ENCODE measurements at regions not wholly inside any gene's neighbourhood (a gene's known extent, or its start where the extent isn't known, plus 50 kb on each side); places are given as distances from the start of the nearest gene placed in this dataset.

DNA sequence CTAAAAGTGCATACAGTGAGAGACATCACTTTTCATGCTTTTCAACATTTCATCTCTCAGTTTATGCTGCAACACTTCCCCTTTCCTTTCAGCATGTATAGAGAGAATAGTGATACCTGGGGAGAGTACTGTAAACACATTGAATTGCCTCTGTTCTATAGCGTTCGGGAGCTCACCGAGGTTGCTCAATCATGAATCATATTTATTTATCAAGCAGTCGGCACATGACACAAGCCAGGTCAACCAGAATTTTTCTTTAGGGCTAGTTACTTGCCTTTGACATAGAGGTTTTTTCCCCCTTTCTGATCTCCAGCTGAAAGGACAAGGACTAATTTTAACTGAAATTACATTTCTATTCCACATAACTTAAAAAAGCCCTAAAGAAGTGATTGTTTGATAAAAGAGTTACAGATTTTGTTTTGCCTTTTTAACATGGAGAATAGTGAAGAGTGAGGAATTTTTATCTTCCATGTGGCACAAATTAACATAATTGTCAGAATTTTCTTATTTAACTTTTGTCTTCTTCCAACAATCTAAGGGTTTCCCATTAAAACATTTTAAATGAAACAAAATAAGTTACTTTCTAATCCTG, 690.9 kb upstream of the TMEFF2 start:
- no peak overlapping the region for H3K27ac ChIP-seq (ENCODE audit: low read depth, low read length)
- no peaks in the 10 kb centered on the region for H3K36me3 ChIP-seq (ENCODE audit: control insufficient read depth, insufficient read depth, low read length)
- no peaks in the 10 kb centered on the region for H3K4me1 ChIP-seq (ENCODE audit: control insufficient read depth, insufficient read depth, low read length)
- H3K27me3 ChIP-seq (ENCODE audit: control insufficient read depth, insufficient read depth, low read length): no peaks in the 10 kb centered on the region
- no peak overlapping the region for H3K4me3 ChIP-seq (ENCODE audit: low read length)
- H3K9ac ChIP-seq (ENCODE audit: low read length): no peak overlapping the region

DNA sequence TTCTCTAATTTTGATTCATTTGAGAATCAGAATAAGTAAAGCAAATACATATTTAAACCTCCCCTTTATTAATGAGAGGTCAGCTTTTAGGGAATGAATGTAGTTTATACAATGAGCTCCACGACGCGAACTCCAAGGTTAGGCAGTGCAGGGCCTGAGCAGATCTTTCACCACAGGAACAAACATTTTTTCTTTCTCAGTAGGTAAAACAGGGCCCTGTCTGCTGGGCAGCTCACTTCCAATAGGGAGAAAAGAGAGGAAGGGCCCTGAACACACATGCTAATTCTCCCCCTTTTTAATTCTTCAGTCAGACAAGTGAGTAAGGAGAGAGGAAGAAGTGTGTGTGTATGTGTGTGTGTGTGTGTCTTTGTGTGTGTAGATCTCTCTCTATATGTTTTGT, 682.4 kb upstream of the TMEFF2 start:
- no peaks in the 10 kb centered on the region for H3K4me1 ChIP-seq (ENCODE audit: control insufficient read depth, insufficient read depth, low read length)
- no peaks in the 10 kb centered on the region for H3K36me3 ChIP-seq (ENCODE audit: control insufficient read depth, insufficient read depth, low read length)
- H3K9ac ChIP-seq (ENCODE audit: low read length): no peak overlapping the region
- H3K27ac ChIP-seq (ENCODE audit: low read depth, low read length): no peak overlapping the region
- H3K27me3 ChIP-seq (ENCODE audit: control insufficient read depth, insufficient read depth, low read length): no peaks in the 10 kb centered on the region
- no peak overlapping the region for H3K4me3 ChIP-seq (ENCODE audit: low read length)

DNA sequence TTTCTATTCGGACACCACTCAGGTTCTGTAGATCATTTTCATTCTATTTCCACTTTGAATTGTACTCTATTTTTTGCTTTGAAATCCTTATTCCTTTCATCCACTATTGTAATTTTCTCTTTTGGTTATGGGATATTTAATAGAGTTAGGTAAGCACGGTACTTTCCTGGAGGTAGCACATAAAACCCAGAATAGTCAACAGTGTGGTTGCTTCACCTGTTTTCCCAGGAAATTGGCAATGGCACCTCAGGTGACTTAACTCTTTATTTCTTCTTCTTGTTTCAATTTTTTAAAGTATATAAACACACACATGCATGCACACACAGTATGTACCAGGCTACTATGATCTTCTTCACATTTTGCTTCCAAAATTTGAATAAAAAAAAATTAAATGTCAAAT, 682.0 kb upstream of the TMEFF2 start:
- H3K27me3 ChIP-seq (ENCODE audit: control insufficient read depth, insufficient read depth, low read length): no peaks in the 10 kb centered on the region
- H3K4me1 ChIP-seq (ENCODE audit: control insufficient read depth, insufficient read depth, low read length): no peaks in the 10 kb centered on the region
- no peak overlapping the region for H3K27ac ChIP-seq (ENCODE audit: low read depth, low read length)
- H3K4me3 ChIP-seq (ENCODE audit: low read length): no peak overlapping the region
- H3K9ac ChIP-seq (ENCODE audit: low read length): no peak overlapping the region
- H3K36me3 ChIP-seq (ENCODE audit: control insufficient read depth, insufficient read depth, low read length): no peaks in the 10 kb centered on the region

DNA sequence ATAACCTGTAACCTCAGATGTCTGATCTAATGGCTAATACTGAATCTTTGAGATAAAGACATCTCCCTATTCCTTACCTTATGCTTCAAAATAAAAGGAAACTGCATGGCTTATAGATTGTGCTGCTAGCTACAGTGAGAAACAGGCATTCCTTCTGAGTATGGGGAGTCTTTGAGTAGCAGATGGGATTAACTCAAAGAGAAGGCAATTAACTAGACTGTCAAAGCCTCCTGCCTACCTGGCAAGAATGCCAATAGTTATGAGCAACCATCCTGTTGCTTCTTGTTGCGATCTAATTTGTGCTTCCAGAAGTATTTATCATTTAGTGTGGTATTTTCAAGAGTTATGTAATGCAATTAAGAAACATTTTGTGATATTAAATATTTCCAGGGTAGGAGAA, 660.0 kb upstream of the TMEFF2 start:
- no peaks in the 10 kb centered on the region for H3K4me1 ChIP-seq (ENCODE audit: control insufficient read depth, insufficient read depth, low read length)
- H3K27me3 ChIP-seq (ENCODE audit: control insufficient read depth, insufficient read depth, low read length): no peaks in the 10 kb centered on the region
- H3K36me3 ChIP-seq (ENCODE audit: control insufficient read depth, insufficient read depth, low read length): no peaks in the 10 kb centered on the region
- H3K9ac ChIP-seq (ENCODE audit: low read length): no peak overlapping the region
- no peak overlapping the region for H3K4me3 ChIP-seq (ENCODE audit: low read length)
- H3K27ac ChIP-seq (ENCODE audit: low read depth, low read length): no peak overlapping the region

DNA sequence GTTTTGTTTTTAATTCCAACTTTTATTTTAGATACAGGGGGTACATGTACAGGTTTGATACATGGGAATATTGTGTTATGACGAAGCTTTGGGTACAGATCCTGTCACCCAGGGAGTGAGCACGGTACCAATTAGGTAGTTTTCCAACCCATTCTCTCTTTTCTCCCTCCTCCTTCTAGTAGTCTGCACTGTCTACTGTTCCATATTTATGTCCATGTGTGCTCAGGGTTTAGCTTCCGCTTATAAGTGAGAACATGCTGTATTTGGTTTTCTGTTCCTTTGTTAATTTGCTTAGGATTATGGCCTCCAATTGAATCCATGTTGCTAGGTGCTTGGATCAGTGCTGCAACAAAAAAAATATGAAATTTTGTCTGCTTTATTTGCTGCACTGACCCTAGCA, 659.3 kb upstream of the TMEFF2 start:
- Histone ChIP-seq H3K4me3 (ENCODE audit: low read length) (no peak overlapping the region), H3K9ac (ENCODE audit: low read length) (no peak overlapping the region), H3K4me1 (ENCODE audit: control insufficient read depth, insufficient read depth, low read length) (no peaks in the 10 kb centered on the region), H3K27ac (ENCODE audit: low read depth, low read length) (no peak overlapping the region), H3K27me3 (ENCODE audit: control insufficient read depth, insufficient read depth, low read length) (no peaks in the 10 kb centered on the region), H3K36me3 (ENCODE audit: control insufficient read depth, insufficient read depth, low read length) (no peaks in the 10 kb centered on the region)

DNA sequence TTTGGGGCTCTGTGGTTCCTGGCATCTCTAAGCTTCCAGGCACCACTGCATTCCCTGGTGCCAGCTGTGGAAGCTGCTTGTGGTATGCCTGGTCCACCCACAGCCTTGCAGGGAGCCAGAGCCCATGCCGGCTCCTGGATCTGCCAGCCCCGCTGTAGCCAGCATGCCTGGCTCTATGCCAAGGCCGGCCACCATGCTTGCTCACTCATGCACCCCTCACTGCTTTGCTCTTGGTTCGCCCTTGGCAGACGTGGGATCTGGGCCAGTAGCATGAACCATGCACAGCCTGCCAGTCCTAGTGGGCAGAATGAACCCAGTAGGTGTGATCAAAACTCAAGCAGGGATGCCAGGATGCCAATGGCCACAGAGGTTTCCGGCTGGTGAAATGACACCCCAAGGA, 634.2 kb upstream of the TMEFF2 start:
- H3K4me1 ChIP-seq (ENCODE audit: control insufficient read depth, insufficient read depth, low read length): no peaks in the 10 kb centered on the region
- no peak overlapping the region for H3K27ac ChIP-seq (ENCODE audit: low read depth, low read length)
- no peak overlapping the region for H3K4me3 ChIP-seq (ENCODE audit: low read length)
- H3K36me3 ChIP-seq (ENCODE audit: control insufficient read depth, insufficient read depth, low read length): no peaks in the 10 kb centered on the region
- H3K27me3 ChIP-seq (ENCODE audit: control insufficient read depth, insufficient read depth, low read length): no peaks in the 10 kb centered on the region
- no peak overlapping the region for H3K9ac ChIP-seq (ENCODE audit: low read length)

DNA sequence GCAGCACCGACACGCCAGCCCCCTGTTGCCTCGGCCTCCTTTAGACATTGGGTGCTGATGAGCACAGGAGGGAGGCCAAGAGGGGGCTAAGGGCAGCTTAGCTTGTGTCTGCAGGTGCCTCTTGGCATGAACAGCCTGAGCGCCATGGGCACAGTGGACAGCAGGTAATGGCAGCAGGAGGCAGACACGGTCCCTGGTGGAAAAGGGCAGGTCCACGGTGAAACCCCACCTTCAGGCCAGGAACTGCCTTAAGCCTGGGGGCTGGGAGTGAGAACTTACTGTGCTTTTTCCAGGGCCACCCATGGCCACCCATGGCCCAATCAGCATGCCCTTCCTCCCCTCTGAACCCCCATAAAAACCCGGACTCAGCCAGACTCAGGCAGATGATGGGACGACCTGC, 633.4 kb upstream of the TMEFF2 start:
- Histone ChIP-seq H3K27ac (ENCODE audit: low read depth, low read length) (no peak overlapping the region), H3K4me3 (ENCODE audit: low read length) (no peak overlapping the region), H3K9ac (ENCODE audit: low read length) (no peak overlapping the region)

DNA sequence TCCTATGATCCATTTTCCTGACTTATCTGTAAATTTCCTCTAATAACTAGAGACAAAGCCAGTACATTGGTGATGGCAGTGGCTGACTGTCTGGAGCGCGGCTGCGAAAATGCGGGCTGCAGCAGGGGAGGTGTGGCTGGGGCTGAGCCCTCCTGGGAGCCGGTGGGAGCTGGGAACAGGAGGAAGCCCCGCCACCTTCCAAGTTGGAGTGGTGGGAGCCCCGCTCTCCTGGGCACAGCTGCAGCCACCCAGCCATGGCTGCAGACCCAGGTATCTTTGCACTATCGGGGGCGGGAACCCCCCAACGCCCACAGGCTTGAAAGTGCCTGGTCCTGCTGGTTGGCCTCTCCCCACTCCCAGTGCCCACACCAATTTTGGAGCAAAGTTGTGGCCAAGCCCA, 633.0 kb upstream of the TMEFF2 start:
- Histone ChIP-seq H3K27ac (ENCODE audit: low read depth, low read length) (no peak overlapping the region), H3K4me1 (ENCODE audit: control insufficient read depth, insufficient read depth, low read length) (no peaks in the 10 kb centered on the region), H3K36me3 (ENCODE audit: control insufficient read depth, insufficient read depth, low read length) (no peaks in the 10 kb centered on the region), H3K27me3 (ENCODE audit: control insufficient read depth, insufficient read depth, low read length) (no peaks in the 10 kb centered on the region), H3K4me3 (ENCODE audit: low read length) (no peak overlapping the region), H3K9ac (ENCODE audit: low read length) (no peak overlapping the region)

More for the DNA sequence above, 633.4 kb upstream of the TMEFF2 start:
- H3K27me3 ChIP-seq (ENCODE audit: control insufficient read depth, insufficient read depth, low read length): no peaks in the 10 kb centered on the region
- H3K4me1 ChIP-seq (ENCODE audit: control insufficient read depth, insufficient read depth, low read length): no peaks in the 10 kb centered on the region
- H3K36me3 ChIP-seq (ENCODE audit: control insufficient read depth, insufficient read depth, low read length): no peaks in the 10 kb centered on the region

DNA sequence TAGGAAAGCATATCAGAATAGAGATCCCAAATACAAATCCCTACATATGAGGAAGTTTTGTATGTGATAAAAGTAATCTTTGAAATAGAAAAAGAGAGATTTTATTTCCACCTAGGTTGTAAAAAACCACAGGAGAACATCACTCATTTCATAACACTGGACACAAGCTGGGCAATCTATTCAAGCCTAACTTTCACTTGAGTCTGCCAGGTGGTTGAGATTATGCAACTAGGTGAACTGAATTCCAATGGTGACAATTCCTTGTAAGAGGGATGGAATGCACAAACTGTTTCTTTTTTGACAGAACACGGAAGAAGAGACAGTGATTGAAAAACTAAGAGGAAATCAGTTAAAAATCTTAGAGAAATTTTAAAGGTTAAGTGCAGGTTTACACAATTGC, 619.6 kb upstream of the TMEFF2 start:
- Histone ChIP-seq H3K4me1 (ENCODE audit: control insufficient read depth, insufficient read depth, low read length) (no peaks in the 10 kb centered on the region), H3K27ac (ENCODE audit: low read depth, low read length) (no peak overlapping the region), H3K27me3 (ENCODE audit: control insufficient read depth, insufficient read depth, low read length) (no peaks in the 10 kb centered on the region), H3K9ac (ENCODE audit: low read length) (no peak overlapping the region), H3K4me3 (ENCODE audit: low read length) (no peak overlapping the region), H3K36me3 (ENCODE audit: control insufficient read depth, insufficient read depth, low read length) (no peaks in the 10 kb centered on the region)

DNA sequence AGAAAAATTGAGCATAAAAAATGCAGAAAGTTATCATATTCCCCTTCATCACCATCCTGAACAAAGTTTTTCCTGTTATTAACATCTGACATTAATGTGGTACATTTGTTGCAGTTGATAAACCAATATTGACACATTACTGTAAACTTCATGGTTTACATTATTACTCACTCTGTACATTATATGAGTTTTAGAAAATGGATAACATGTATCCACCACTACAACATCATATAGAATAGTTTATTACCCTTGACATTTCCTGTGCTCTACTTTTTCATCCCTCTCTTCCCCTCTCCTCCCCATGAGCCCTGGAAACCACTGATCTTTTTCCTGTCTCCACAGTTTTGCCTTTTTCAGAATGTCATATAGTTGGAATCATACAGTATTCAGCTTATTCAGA, 618.6 kb upstream of the TMEFF2 start:
- Histone ChIP-seq H3K36me3 (ENCODE audit: control insufficient read depth, insufficient read depth, low read length) (no peaks in the 10 kb centered on the region), H3K4me1 (ENCODE audit: control insufficient read depth, insufficient read depth, low read length) (no peaks in the 10 kb centered on the region), H3K27me3 (ENCODE audit: control insufficient read depth, insufficient read depth, low read length) (no peaks in the 10 kb centered on the region), H3K9ac (ENCODE audit: low read length) (no peak overlapping the region), H3K27ac (ENCODE audit: low read depth, low read length) (no peak overlapping the region), H3K4me3 (ENCODE audit: low read length) (no peak overlapping the region)

DNA sequence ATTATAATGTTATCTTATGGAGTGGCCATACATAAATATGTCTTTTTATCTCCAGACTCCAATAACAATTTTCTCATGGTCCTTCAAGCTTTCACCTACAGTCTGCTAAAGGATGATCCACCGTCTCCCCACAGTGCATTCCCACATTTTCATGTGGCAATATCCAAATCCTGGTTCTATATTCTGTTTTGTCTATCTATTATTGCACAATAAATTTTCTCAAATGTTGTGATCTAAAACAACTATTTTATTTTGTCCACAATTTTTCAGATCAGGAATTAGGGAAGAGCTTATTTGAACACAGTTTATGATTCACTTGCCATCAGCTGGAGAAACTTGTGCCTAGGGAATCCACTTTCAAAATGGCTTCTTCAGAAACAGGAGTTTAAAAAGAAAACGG, 614.4 kb upstream of the TMEFF2 start:
- Histone ChIP-seq H3K36me3 (ENCODE audit: control insufficient read depth, insufficient read depth, low read length) (no peaks in the 10 kb centered on the region), H3K9ac (ENCODE audit: low read length) (no peak overlapping the region), H3K4me3 (ENCODE audit: low read length) (no peak overlapping the region), H3K27ac (ENCODE audit: low read depth, low read length) (no peak overlapping the region), H3K27me3 (ENCODE audit: control insufficient read depth, insufficient read depth, low read length) (no peaks in the 10 kb centered on the region), H3K4me1 (ENCODE audit: control insufficient read depth, insufficient read depth, low read length) (no peaks in the 10 kb centered on the region)

DNA sequence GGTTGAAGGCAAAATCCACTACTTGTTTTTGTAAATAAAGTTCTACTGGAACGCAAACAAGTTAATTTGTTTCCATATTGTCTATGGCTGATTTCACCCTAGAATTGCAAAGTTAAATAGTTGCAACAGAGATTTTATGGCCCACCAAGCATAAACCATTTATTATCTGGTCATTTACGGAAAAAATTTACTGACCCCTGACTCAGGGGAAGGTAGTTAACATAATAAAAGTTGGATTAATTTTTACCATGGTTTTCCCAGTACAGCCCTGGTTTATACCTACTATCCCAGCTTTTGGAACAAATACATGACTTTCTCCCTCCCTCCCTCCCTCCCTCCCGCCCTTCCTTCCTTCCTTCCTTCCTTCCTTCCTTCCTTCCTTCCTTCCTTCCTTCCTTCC, 588.9 kb upstream of the TMEFF2 start:
- H3K4me3 ChIP-seq (ENCODE audit: low read length): no peak overlapping the region
- H3K4me1 ChIP-seq (ENCODE audit: control insufficient read depth, insufficient read depth, low read length): no peaks in the 10 kb centered on the region
- no peak overlapping the region for H3K27ac ChIP-seq (ENCODE audit: low read depth, low read length)
- no peaks in the 10 kb centered on the region for H3K36me3 ChIP-seq (ENCODE audit: control insufficient read depth, insufficient read depth, low read length)
- H3K27me3 ChIP-seq (ENCODE audit: control insufficient read depth, insufficient read depth, low read length): no peaks in the 10 kb centered on the region
- H3K9ac ChIP-seq (ENCODE audit: low read length): no peak overlapping the region

DNA sequence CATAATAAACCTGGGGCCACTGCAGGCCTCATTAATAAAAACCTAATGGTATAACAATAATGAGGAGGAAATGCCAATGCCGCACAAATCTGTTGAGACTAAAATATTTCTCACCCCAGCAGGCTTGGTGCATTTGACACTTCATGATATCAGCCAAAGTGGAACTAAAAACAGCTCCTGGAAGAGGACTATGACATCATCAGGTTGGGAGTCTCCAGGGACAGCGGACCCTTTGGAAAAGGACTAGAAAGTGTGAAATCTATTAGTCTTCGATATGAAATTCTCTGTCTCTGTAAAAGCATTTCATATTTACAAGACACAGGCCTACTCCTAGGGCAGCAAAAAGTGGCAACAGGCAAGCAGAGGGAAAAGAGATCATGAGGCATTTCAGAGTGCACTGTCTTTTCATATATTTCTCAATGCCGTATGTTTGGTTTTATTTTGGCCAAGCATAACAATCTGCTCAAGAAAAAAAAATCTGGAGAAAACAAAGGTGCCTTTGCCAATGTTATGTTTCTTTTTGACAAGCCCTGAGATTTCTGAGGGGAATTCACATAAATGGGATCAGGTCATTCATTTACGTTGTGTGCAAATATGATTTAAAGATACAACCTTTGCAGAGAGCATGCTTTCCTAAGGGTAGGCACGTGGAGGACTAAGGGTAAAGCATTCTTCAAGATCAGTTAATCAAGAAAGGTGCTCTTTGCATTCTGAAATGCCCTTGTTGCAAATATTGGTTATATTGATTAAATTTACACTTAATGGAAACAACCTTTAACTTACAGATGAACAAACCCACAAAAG, 580.9 kb upstream of the TMEFF2 start:
- Histone ChIP-seq H3K4me3 (ENCODE audit: low read length) (no peak overlapping the region), H3K27ac (ENCODE audit: low read depth, low read length) (no peak overlapping the region), H3K27me3 (ENCODE audit: control insufficient read depth, insufficient read depth, low read length) (no peaks in the 10 kb centered on the region), H3K4me1 (ENCODE audit: control insufficient read depth, insufficient read depth, low read length) (no peaks in the 10 kb centered on the region), H3K36me3 (ENCODE audit: control insufficient read depth, insufficient read depth, low read length) (no peaks in the 10 kb centered on the region), H3K9ac (ENCODE audit: low read length) (no peak overlapping the region)
